ENCODE measurements at regions not wholly inside any gene's neighbourhood (a gene's known extent, or its start where the extent isn't known, plus 50 kb on each side); places are given as distances from the start of the nearest gene placed in this dataset.

- WGBS, 2 experiments (ENCODE audit: insufficient coverage in 2 of 2), result 84 to 86% methylated on average over 1 to 2 of the region's 6 CpGs
- Histone ChIP-seq H3K4me1 (ENCODE audit: control insufficient read depth, insufficient read depth, low read length, poor library complexity, severe bottlenecking) (no peaks in the 10 kb centered on the region), H3K4me3 (ENCODE audit: extremely low read depth, insufficient read depth, low read length, poor library complexity, severe bottlenecking) (no peak overlapping the region), H3K27ac (ENCODE audit: low read depth, low read length, severe bottlenecking) (no peak overlapping the region), H3K9me3 (ENCODE audit: control insufficient read depth, low read length) (no peaks in the 10 kb centered on the region), H3K36me3 (ENCODE audit: control insufficient read depth, insufficient read depth, low read length) (no peaks in the 10 kb centered on the region)
Measured at GRCh38 chrX:40452031-40452430, 128.7 kb upstream of the ATP6AP2 start.

DNA sequence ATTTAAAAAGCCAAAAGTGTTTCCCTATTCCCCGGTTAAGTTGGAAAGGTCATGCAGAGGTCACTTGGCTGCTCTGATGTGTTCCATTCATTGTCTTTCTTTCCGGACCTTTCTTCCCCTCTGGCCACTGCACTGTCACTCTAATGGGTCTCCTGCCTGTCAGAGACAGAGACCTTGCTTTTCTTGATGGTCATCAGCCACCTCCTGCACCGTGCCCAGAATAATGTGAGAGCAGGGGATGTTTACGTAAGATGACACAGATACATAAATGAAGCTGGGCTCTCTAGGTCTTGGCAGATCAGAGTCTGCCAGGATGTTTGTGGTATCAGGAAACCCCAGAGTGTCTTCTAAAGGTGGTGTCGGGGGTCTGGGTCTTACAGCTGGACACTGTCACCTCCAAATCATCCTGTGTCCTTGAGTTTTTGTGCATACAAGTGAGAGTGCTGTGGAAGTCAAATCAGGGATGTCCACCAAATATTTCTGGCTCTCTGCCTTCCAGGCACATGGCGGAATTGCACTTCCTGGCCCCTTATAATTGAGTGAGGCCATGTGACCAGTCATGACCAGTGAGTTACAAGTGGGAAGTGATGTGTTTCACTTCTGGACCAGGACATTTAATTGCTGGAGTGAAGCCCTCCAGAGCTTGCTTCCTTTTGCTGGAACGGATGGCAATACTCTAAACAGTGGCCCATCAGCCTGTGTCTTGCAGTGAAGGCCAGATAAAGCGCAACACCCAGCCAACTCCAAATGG lies 130.6 kb upstream of the ATP6AP2 start:
- no peaks in the 10 kb centered on the region for H3K4me1 ChIP-seq (ENCODE audit: control insufficient read depth, insufficient read depth, low read length, poor library complexity, severe bottlenecking)
- H3K36me3 ChIP-seq (ENCODE audit: control insufficient read depth, insufficient read depth, low read length), result no peaks in the 10 kb centered on the region
- no peak overlapping the region for H3K4me3 ChIP-seq (ENCODE audit: extremely low read depth, insufficient read depth, low read length, poor library complexity, severe bottlenecking)
- 85 to 93% methylated on average over 2 to 3 of the region's 8 CpGs for WGBS, 2 experiments (ENCODE audit: insufficient coverage in 2 of 2)
- no peak overlapping the region for H3K27ac ChIP-seq (ENCODE audit: low read depth, low read length, severe bottlenecking)
- no peaks in the 10 kb centered on the region for H3K9me3 ChIP-seq (ENCODE audit: control insufficient read depth, low read length)

- WGBS, 2 experiments (ENCODE audit: insufficient coverage in 2 of 2), result 100% methylated on average over 3 of the region's 7 CpGs
- H3K4me1 ChIP-seq (ENCODE audit: control insufficient read depth, insufficient read depth, low read length, poor library complexity, severe bottlenecking), result no peaks in the 10 kb centered on the region
- no peaks in the 10 kb centered on the region for H3K9me3 ChIP-seq (ENCODE audit: control insufficient read depth, low read length)
- no peak overlapping the region for H3K27ac ChIP-seq (ENCODE audit: low read depth, low read length, severe bottlenecking)
- no peaks in the 10 kb centered on the region for H3K36me3 ChIP-seq (ENCODE audit: control insufficient read depth, insufficient read depth, low read length)
- H3K4me3 ChIP-seq (ENCODE audit: extremely low read depth, insufficient read depth, low read length, poor library complexity, severe bottlenecking), result no peak overlapping the region
Measured at GRCh38 chrX:40449396-40449795, 131.4 kb upstream of the ATP6AP2 start.

- WGBS, 2 experiments (ENCODE audit: insufficient coverage in 2 of 2), result 75% methylated on average over 1 of the region's 6 CpGs; no CpG with 5 or more reads in 1 of the 2 experiments
- Histone ChIP-seq H3K4me1 (ENCODE audit: control insufficient read depth, insufficient read depth, low read length, poor library complexity, severe bottlenecking) (no peaks in the 10 kb centered on the region), H3K4me3 (ENCODE audit: extremely low read depth, insufficient read depth, low read length, poor library complexity, severe bottlenecking) (no peak overlapping the region), H3K9me3 (ENCODE audit: control insufficient read depth, low read length) (no peaks in the 10 kb centered on the region), H3K36me3 (ENCODE audit: control insufficient read depth, insufficient read depth, low read length) (no peaks in the 10 kb centered on the region), H3K27ac (ENCODE audit: low read depth, low read length, severe bottlenecking) (no peak overlapping the region)
Measured at GRCh38 chrX:40448793-40449192, 132.0 kb upstream of the ATP6AP2 start.

DNA sequence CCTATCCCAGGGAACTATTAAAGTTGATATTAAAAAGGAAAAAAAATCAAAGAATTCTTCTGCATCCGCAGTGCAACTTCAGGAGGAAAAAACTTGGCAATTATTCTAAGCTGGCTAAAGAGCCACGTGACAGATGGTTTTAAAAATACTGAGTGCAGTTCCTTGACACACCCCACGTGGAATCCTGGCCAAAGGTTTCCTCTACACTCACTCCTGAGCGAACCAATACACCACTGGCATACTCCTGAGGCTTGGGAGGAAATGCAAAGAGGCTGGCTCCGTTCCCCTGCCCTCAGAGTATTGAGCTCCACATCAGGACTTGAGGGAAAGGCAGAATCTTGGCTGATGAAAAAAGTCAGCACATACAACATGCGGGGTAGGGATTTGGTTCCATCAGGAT lies 133.8 kb upstream of the ATP6AP2 start:
- no peaks in the 10 kb centered on the region for H3K9me3 ChIP-seq (ENCODE audit: control insufficient read depth, low read length)
- H3K4me1 ChIP-seq (ENCODE audit: control insufficient read depth, insufficient read depth, low read length, poor library complexity, severe bottlenecking), result no peaks in the 10 kb centered on the region
- H3K27ac ChIP-seq (ENCODE audit: low read depth, low read length, severe bottlenecking), result no peak overlapping the region
- 87 to 100% methylated on average over 2 to 3 of the region's 6 CpGs for WGBS, 2 experiments (ENCODE audit: insufficient coverage in 2 of 2)
- no peaks in the 10 kb centered on the region for H3K36me3 ChIP-seq (ENCODE audit: control insufficient read depth, insufficient read depth, low read length)
- H3K4me3 ChIP-seq (ENCODE audit: extremely low read depth, insufficient read depth, low read length, poor library complexity, severe bottlenecking), result no peak overlapping the region

DNA sequence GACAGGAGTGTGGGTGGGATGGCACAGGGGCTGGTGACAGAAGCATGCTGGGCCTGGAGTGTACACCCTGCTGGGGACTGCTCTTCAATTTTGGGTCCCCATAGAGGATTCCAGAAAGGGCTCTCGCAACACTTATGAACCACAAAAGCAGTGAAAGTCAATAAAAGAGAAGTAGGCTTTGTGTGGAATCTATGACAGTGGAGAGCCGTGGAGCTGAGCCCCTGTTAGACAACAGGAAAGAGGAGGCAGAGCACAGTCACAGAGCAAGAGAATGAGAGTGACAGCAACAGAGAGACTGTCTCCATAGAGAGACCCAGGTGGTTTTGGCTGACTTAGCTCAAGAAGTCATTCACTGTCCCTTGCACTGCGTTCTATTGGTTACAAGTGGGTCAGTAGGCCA lies 135.1 kb upstream of the ATP6AP2 start:
- WGBS, 2 experiments (ENCODE audit: insufficient coverage in 2 of 2), result 70 to 79% methylated on average over 2 to 3 of the region's 3 CpGs
- H3K27ac ChIP-seq (ENCODE audit: low read depth, low read length, severe bottlenecking), result no peak overlapping the region
- no peaks in the 10 kb centered on the region for H3K4me1 ChIP-seq (ENCODE audit: control insufficient read depth, insufficient read depth, low read length, poor library complexity, severe bottlenecking)
- no peaks in the 10 kb centered on the region for H3K36me3 ChIP-seq (ENCODE audit: control insufficient read depth, insufficient read depth, low read length)
- no peak overlapping the region for H3K4me3 ChIP-seq (ENCODE audit: extremely low read depth, insufficient read depth, low read length, poor library complexity, severe bottlenecking)
- H3K9me3 ChIP-seq (ENCODE audit: control insufficient read depth, low read length), result no peaks in the 10 kb centered on the region

GRCh38 chrX:40444798-40445496 lies 135.8 kb upstream of the ATP6AP2 start:
- H3K36me3 ChIP-seq (ENCODE audit: control insufficient read depth, insufficient read depth, low read length), result no peaks in the 10 kb centered on the region
- no peaks in the 10 kb centered on the region for H3K4me1 ChIP-seq (ENCODE audit: control insufficient read depth, insufficient read depth, low read length, poor library complexity, severe bottlenecking)
- H3K27ac ChIP-seq (ENCODE audit: low read depth, low read length, severe bottlenecking), result no peak overlapping the region
- WGBS, 2 experiments (ENCODE audit: insufficient coverage in 2 of 2), result 63 to 64% methylated on average over 6 to 7 of the region's 12 CpGs
- H3K4me3 ChIP-seq (ENCODE audit: extremely low read depth, insufficient read depth, low read length, poor library complexity, severe bottlenecking), result no peak overlapping the region
- H3K9me3 ChIP-seq (ENCODE audit: control insufficient read depth, low read length), result no peaks in the 10 kb centered on the region

DNA sequence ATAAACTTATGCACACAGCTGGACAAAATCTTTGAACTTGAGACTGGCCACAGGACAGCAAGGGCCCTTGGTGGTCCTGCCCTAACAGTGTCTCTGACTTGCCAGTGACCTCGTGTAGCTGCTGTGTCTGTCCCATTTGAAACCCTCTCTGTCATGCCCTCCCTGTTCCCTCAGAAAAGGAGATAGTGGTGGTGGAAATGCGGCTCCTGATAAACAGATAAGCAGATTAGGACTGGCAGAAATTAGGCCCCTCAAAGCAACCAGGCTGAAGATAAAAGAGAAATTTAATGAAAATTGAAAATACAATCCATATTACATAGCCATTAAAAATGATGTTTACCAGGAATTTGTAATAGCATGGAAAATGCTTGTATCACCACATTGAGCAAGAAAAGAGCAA lies 136.6 kb upstream of the ATP6AP2 start:
- H3K36me3 ChIP-seq (ENCODE audit: control insufficient read depth, insufficient read depth, low read length), result no peaks in the 10 kb centered on the region
- H3K9me3 ChIP-seq (ENCODE audit: control insufficient read depth, low read length), result no peaks in the 10 kb centered on the region
- no peak overlapping the region for H3K4me3 ChIP-seq (ENCODE audit: extremely low read depth, insufficient read depth, low read length, poor library complexity, severe bottlenecking)
- WGBS, 2 experiments (ENCODE audit: insufficient coverage in 2 of 2), result no CpG with 5 or more reads among the region's 2 CpGs
- H3K4me1 ChIP-seq (ENCODE audit: control insufficient read depth, insufficient read depth, low read length, poor library complexity, severe bottlenecking), result no peaks in the 10 kb centered on the region
- no peak overlapping the region for H3K27ac ChIP-seq (ENCODE audit: low read depth, low read length, severe bottlenecking)

- H3K4me3 ChIP-seq (ENCODE audit: extremely low read depth, insufficient read depth, low read length, poor library complexity, severe bottlenecking), result no peak overlapping the region
Measured at GRCh38 chrX:40440866-40441265, 139.9 kb upstream of the ATP6AP2 start.

GRCh38 chrX:40439625-40440532 lies 140.9 kb upstream of the ATP6AP2 start:
- H3K4me1 ChIP-seq (ENCODE audit: control insufficient read depth, insufficient read depth, low read length, poor library complexity, severe bottlenecking), result no peaks in the 10 kb centered on the region
- 60 to 100% methylated on average over 1 to 3 of the region's 9 CpGs for WGBS, 2 experiments (ENCODE audit: insufficient coverage in 2 of 2)
- H3K36me3 ChIP-seq (ENCODE audit: control insufficient read depth, insufficient read depth, low read length), result no peaks in the 10 kb centered on the region
- H3K27ac ChIP-seq (ENCODE audit: low read depth, low read length, severe bottlenecking), result no peak overlapping the region
- H3K9me3 ChIP-seq (ENCODE audit: control insufficient read depth, low read length), result no peaks in the 10 kb centered on the region
- H3K4me3 ChIP-seq (ENCODE audit: extremely low read depth, insufficient read depth, low read length, poor library complexity, severe bottlenecking), result no peak overlapping the region

More at GRCh38 chrX:40440866-40441265, 139.9 kb upstream of the ATP6AP2 start:
- Histone ChIP-seq H3K9me3 (ENCODE audit: control insufficient read depth, low read length) (no peaks in the 10 kb centered on the region), H3K27ac (ENCODE audit: low read depth, low read length, severe bottlenecking) (no peak overlapping the region), H3K36me3 (ENCODE audit: control insufficient read depth, insufficient read depth, low read length) (no peaks in the 10 kb centered on the region), H3K4me1 (ENCODE audit: control insufficient read depth, insufficient read depth, low read length, poor library complexity, severe bottlenecking) (no peaks in the 10 kb centered on the region)
- WGBS, 2 experiments (ENCODE audit: insufficient coverage in 2 of 2), result 100% methylated on average over 1 of the region's 3 CpGs; no CpG with 5 or more reads in 1 of the 2 experiments
